HG02970 (cell line): ENCODE measurements at regions not wholly inside any gene's neighbourhood (a gene's known extent, or its start where the extent isn't known, plus 50 kb on each side); places are given as distances from the start of the nearest gene placed in this dataset.
"Not testable (repeated sequence)": the region's sequence is repeated elsewhere in the genome, so short reads cannot be mapped to it uniquely, and the experiment has no call there.

Source experiments
- ATAC-seq: cut with Tn5 transposase; IDR thresholded peaks from one replicate; pipeline ENCODE4 v1.9.1; 2021; ENCODE audit warnings: mild to moderate bottlenecking, moderate library complexity, moderate number of reproducible peaks; ENCODE audit not compliant: unreplicated experiment, low FRiP score

DNA sequence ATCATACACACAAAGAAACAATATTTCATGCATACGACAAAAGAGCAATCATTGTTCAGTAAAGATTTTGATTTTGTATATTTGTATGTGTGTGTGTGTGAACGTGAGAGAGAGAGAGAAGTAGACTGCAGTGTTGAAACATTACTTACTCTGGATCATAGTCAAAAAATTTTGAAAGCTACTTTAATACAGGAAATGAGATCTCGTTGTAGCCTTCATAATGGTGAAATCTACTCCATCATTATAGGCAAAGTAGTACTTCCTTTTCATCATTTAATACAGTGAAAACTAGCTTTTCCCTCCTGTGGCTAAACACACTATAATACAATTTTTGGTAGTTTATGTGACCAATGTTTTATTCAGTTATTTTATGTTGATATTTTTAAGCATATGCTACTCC, 1427.7 kb upstream of the C9orf72 start:
- ATAC-seq, result no peak

GRCh38 chr9:29004988-29005387, 1431.7 kb upstream of the C9orf72 start:
- no peak for ATAC-seq

DNA sequence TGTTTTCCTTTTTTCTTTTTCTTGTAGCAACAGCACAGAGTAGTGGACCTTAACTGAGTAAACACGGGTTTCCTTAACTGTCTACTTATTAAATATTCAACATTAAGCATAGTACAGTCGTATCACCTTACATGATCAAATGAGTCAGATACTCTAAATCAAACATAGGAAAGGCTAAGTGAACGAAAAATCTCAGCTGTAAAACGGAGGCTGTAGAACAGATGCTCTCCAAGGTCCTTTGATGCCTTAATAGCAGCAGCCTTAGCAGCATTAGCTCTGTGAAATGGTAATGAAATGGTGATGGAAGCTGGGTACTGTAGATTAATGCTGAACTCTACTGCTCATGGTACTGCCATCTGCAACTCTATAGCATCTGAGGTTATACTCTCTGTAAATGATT, 1433.3 kb upstream of the C9orf72 start:
- no peak for ATAC-seq

DNA sequence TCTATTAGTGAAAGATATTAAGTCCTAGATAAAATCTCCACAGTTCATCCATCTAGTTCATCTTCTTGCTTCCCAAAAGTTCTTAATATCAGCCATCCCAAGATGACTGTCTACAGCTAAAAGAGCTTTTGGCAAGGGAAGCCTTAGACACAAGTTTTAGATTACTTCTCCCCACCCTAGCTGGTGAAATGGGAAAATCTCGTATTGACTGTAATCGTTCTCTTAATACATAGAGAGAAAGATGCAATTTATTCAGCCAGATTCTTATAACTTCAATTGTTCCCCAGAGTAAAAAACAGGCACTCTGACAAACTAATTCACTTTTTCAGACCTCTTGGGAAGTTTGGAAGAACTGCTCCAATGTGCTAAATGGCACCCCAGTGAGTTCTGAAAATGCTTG, 1439.6 kb upstream of the C9orf72 start:
- ATAC-seq, result no peak

DNA sequence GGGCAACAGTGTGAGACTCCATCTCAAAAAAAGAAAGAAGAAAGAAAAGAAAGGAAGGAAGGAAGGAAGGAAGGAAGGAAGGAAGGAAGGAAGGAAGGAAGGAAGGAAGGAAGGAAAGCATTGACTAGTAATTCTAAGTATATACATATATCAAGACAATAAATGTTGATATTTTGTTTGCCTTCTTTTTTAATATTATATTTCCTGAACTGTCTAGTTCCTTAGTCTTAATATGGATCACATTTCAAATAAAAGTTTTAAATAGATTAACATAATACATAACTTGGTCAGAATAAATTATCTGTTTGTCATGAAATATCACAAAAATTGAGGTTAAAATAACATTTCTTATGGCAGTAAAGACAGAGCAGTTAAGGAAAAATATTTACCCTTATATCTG, 1448.4 kb upstream of the C9orf72 start:
- no peak for ATAC-seq

GRCh38 chr9:29038332-29038731, 1465.1 kb upstream of the C9orf72 start:
- ATAC-seq, result no peak

- no peak for ATAC-seq
Observed at GRCh38 chr9:29039258-29039657, 1466.0 kb upstream of the C9orf72 start.

- ATAC-seq, result no peak
Observed at GRCh38 chr9:29043072-29043471, 1469.8 kb upstream of the C9orf72 start.

GRCh38 chr9:29044959-29045358, 1471.7 kb upstream of the C9orf72 start:
- ATAC-seq, result no peak

DNA sequence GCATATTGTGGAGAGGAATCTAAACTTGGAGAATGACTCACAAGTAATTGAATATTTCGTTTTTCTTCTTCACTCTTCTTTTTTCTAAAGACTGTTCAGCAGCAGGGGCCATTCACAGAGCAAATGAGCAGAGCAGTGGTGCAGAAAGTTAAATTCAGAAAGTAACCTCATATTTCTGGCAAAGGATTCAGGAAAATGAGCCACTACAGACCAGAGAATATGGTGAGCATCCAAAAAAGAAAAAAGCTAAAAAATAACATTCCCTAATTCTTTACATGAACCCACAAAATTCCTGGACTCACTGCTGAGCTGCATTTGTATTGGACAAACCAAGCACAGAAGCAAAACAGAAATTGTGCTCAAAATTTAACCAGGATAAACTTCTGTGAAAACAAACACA, 1486.8 kb upstream of the C9orf72 start:
- no peak for ATAC-seq

DNA sequence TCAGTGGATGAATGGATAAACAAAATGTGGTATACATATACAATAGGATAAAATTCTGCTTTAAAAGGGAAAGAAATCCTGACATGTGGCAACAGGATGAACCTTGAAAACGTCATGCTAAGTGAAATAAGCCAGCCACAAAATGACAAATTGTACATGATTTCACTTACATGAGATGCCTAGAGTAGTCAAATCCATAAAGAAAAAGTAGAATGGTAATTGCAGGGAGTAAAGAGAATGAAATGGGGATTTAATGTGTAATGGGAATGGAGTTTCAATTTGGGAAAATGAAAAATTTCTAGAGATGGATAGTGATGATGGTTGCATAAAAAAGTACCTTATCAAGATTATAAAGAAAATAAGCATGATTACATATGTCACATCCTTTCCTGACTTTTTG, 1489.2 kb upstream of the C9orf72 start:
- no peak for ATAC-seq

DNA sequence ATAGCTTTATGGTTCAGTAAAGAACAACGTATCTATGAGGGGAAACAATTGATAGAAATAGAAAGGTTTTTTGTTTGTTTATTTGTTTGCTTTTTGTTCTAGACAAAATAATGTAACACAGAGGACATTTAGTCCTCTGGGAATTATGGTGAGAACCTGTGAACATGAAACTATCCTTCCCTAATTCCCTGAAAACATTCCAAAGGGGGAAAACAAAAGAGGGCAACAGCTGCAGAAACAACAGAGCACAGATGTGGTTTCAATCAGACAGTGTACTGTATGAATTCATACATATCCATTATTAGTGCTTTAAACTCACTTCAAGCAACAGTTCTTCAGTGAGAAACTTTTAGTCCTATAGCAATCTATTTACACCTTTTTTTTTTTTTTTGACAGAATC, 1489.8 kb upstream of the C9orf72 start:
- no peak for ATAC-seq

- ATAC-seq, result no peak
Observed at GRCh38 chr9:29066141-29066640, 1492.9 kb upstream of the C9orf72 start.

GRCh38 chr9:29068461-29068860, 1495.2 kb upstream of the C9orf72 start:
- no peak for ATAC-seq

- ATAC-seq, result no peak
Observed at GRCh38 chr9:29069376-29069775, 1496.1 kb upstream of the C9orf72 start.

DNA sequence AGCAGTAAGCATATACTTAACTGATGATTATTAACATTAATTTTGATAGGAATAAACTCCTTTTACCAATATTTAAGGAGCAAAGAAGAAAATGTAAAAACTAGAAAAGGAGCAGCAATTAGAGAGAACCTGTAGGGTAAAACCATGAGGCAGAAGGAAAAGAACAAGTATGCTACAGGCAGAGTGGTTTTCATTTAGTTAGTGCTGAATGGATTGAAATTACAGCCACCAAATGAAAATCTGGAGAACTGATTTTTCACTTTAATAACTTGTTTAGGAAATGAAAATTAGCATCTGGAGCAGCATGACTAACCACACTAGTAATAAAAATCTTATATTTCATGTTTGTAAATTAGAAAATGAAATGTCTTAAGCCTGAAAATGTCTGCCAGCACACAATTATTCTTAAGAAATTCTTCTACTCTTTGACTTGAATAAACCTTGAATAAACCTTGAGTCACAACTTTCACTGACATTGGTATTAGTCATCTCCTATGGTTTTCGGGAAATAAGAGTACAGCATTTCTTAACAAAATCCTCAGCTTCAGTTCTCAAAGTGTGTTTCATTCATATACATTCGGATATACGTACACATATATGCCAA, 1504.9 kb upstream of the C9orf72 start:
- ATAC-seq, result no peak

DNA sequence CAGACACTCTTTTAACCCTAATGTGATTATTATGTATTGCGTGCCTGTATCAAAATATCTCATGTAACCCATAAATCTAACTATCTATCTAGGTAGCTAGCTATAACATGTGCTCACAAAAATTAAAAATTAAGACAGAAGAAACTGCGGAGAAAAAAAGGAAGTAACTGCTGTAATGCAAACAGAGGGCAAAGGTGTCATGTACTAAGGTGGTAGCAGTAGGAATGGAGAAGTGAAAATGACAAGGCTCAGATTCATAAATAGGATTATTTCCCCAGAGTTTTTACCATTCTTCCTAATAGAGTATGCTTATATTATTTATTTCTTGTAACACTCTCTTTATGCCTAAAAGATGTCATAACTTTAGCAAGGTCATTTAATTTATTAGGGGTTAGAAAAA, 1527.5 kb upstream of the C9orf72 start:
- no peak for ATAC-seq

DNA sequence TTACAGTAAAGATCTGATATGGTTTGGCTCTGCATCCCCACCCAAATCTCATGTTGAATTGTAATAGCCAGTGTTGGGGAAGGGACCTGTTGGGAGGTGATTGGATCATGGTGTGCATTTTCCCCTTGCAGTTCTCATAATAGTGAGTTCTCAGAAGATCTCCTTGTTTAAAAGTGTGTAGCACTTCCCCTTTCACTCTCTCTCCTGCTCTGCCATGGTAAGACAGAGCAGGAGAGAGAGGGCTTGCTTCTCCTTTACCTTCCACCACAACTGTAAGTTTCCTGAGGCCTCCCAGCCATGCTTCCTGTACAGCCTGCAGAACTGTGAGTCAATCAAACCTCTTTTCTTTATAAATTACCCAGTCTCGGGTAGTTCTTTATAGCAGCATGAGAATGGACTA, 1530.9 kb upstream of the C9orf72 start:
- ATAC-seq, result not testable (repeated sequence)

GRCh38 chr9:29118555-29118954, 1545.3 kb upstream of the C9orf72 start:
- ATAC-seq, result no peak

- no peak for ATAC-seq
Observed at GRCh38 chr9:29126783-29127182, 1553.5 kb upstream of the C9orf72 start.

DNA sequence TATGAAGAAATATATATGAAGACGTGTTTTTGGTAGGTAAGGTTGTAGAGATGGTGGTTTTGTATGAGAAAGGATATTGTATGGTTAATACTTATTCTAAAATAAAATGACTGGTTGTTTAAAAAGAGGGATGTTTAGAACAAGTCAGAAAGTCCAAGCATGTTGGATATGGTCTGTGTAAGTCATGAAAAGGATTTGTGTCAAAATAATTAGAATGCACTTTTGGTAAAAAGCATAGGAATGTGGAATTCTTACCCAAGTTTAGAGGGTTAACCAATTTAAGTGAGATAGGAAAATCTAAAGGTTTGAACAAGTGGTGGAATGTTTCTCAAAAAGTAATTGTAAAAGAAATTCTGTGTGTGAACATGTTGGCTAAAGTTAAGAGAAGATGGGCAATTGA, 1556.5 kb upstream of the C9orf72 start:
- no peak for ATAC-seq

DNA sequence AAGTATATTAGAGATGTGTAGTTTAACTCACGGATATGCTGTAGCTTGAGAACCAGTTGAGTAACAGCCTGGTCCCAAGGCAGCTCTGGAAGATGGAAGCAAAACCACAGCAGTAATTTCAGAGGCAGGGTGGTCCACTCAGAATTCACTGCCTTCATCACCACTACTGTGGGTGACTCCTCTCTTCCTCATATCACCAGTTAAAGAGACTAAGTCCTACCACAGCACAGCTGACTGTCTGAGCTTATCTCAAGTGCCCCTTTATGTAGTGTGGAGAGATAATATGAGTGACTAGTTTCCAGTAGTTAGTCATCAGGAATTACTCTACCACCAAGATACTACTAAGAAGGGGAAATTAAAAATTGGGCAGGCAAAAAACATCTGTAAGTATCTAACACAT, 1571.2 kb upstream of the C9orf72 start:
- no peak for ATAC-seq

DNA sequence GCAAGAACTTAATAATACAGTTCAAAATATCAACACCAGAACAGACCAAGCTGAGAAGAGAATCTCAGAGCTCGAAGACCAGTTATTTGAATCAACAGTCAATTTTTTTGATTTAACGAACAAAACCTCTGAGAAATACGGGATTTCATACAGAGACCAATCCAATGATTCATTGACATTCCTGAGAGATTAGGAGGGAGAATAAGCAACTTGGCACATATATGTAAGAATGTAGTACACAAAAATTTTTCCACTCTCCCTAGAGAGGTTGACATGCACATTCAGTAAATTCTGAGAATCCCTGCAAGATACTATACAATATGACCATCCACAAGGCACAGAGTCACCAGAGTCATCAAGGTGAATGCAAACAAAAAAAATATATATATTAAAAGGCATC, 1577.3 kb upstream of the C9orf72 start:
- ATAC-seq, result no peak
